ENCODE measurements at regions not wholly inside any gene's neighbourhood (a gene's known extent, or its start where the extent isn't known, plus 50 kb on each side); places are given as distances from the start of the nearest gene placed in this dataset.

- no peak for TF ChIP-seq CTCF (IDR thresholded peaks at IDR 0.05)
- no peak for TF ChIP-seq POLR2A (IDR thresholded peaks at IDR 0.05)
Observed at GRCh38 chr11:116689413-116690127, 83.2 kb downstream of the BUD13 start.
